NCI-H1092 treated with DMSO at 0.1 percent for 48 hours (cell line): ENCODE measurements at regions not wholly inside any gene's neighbourhood (a gene's known extent, or its start where the extent isn't known, plus 50 kb on each side); places are given as distances from the start of the nearest gene placed in this dataset.

Source experiments
- DNase-seq: peaks from one replicate; lab custom pipeline; 2025; lab: John Stamatoyannopoulos, UW

DNA sequence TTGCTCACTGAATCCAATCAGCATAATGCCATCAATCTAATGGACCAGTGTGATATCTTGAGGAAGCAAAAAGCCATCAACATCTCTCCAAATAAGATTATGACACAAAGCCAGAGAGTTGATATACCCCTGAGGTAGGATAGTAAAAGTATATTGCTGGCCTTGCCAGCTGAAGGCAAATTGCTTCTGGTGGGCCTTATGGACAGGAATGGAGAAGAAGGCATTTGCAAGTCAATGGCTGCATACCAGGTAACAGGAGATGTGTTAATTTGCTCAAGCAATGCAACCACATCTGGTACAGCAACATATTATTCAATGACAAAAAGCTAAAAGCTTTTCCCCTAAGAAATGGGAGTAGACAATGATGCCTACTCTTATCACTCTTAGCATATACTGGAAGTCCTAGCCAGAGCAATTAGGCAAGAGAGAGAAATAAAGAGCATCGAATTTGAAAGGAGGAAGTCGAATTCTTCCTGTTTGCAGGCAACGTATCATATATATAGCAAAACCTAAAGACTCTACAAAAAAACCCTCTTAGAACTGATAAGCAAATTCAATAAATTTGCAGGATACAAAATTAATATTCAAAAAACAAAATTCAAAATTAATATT is 216.1 kb upstream of the RASA1 start:
- DNase-seq: no peak

GRCh38 chr5:87053146-87053545 is 214.5 kb upstream of the RASA1 start:
- DNase-seq: no peak

DNA sequence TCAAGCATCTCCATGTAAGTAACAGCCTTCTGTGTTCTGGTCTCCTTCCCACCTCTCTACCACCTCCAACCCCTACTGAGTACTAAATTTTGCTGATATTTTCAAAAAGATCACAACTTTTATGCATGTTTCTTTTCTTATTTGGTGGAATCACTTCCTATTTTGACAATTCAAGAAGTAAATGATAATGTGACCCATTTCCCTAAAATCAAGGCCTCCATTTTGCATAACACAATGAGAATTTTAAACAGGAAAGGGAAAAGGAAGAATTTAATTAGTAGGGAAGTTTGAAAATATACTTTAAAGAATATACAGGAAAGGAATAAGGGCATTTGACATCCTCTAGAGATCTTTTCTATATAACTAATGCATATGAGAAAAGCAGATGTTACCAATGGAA is 212.9 kb upstream of the RASA1 start:
- DNase-seq: no peak

DNA sequence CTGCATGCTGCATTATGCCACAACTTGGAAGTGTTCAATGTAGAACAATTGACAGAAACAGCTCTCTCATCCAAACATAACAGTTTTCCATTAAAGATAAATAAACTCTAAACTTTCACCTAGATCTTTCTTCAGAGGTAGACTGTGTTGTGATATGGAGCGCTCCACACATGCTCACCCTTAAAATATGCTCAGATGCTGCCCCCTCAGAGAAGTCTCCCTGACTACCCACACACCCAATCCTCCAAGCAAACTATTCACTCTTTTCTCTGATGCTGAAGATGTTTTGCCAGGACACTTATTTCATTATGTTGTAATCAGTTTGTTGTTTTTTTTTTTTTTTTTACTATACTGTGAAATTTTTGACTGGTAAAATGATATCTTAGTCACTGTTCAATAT is 206.6 kb upstream of the RASA1 start:
- no peak for DNase-seq

- no peak for DNase-seq
Measured at GRCh38 chr5:87069311-87069710, 198.4 kb upstream of the RASA1 start.

DNA sequence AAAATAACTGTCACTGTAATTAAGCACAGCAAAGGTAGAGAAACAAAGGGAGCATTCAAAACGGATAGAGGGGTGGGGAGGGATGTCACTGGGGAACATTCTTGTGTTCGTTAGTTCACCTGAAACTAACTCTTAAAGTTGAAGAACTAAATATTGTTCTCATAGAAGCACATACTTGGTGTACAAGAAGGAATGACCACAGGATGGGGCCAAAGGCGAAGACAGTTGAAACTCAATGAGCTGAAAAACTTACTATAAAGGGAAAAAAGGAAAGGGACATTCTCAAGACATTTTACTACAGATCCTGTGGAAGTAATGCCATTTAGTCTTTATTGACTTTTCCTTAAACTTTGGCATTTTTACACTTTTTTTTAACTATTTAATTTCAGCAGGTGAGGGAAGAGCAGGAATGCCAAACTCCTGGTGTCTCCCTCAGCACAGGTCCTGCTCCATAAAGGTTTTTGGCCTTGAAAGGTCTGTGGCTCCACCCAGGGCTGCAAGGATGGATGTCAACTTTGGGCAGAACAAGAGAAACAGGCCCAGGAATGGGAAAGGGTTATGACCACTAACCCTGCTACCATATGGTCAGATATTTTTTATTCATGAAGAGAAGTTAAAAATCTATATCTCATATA is 197.6 kb upstream of the RASA1 start:
- DNase-seq: no peak

GRCh38 chr5:87074072-87074471 is 193.6 kb upstream of the RASA1 start:
- DNase-seq: no peak

DNA sequence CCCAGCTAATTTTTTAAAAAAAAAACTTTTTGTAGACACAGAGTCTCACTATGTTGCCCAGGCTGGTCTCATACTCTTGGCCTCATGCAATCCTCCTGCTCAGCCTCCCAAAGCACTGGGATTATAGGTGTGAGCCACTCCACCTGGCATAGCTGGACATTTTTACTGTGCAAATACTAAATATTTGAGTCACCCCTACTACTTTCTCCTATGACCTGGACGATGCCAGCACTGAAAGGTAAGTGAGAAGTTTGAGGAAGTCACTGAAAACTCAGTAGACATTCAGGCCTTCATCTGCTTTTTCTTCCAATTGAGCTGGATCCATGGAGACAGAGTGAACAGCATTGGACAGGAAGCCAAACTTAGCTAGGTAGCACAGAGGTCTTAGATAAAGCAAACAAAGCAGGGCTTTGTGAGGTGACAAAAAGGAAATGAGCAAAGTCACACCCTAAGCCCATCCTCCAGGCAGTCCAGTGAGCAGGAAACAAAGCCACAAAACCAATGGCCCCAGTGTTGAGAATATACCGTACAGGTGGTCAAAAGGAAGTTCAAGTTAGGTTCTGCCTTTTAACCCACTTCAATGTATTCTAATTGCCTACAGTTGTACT is 192.6 kb upstream of the RASA1 start:
- no peak for DNase-seq

DNA sequence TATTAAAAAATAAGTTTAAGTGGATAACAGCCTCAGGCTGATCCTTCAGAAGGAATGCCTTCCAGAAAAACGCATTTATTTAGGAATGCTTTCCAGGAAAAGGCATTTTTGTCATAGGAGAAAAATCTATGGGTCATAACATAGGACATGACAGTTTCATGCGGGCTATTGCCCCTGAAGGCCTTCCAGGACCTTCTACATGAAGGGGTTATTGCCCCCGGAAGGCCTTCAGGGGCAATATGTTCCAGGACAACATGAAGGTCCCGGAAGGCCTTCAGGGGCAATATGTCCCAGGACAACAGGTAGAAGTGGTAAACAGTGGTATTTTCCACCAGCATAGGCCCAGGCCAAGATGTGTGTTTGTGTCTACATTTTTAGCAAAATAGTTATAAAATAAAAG is 191.3 kb upstream of the RASA1 start:
- DNase-seq: no peak

GRCh38 chr5:87076931-87077330 is 190.8 kb upstream of the RASA1 start:
- DNase-seq: no peak

GRCh38 chr5:87079219-87079618 is 188.5 kb upstream of the RASA1 start:
- no peak for DNase-seq

GRCh38 chr5:87081016-87081415 is 186.7 kb upstream of the RASA1 start:
- no peak for DNase-seq

DNA sequence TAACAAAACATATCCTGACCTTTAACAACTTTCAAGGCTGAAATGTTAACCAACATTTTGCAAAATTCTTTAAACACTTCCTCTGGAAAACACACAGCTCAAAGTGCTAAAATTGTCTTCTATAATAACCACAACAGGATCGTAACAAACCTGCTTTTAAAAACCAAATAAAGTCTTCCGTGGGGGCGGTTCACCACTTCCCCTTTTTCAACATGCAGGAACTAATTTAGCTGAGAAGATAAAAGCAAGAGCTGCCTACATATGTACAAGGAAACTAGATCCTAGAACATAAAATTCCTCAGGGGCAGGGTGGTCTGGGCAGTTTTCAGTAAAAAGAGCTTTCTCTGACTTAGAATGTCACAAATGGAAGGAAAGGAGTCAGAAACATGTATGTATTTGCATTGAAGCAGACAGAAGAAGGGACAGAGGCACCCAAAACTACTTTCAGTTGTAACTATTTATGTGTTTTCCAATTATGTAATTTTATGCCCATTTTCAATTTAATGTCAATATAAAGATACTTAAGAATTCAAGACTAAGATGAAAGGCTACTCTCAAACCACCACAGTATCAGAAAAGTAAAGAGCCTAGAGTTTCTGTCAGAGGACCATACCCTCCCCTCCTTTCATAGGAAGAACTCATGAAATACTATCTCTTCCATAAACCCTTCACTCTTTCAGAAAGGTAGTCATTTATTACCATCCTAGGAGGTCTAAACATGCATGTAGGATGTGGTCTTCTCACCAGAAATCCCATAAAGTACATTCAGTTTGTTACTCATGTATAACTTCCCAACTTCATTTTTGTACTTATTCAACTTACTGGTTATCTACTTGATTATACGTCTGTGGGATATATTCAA is 185.9 kb upstream of the RASA1 start:
- no peak for DNase-seq

DNA sequence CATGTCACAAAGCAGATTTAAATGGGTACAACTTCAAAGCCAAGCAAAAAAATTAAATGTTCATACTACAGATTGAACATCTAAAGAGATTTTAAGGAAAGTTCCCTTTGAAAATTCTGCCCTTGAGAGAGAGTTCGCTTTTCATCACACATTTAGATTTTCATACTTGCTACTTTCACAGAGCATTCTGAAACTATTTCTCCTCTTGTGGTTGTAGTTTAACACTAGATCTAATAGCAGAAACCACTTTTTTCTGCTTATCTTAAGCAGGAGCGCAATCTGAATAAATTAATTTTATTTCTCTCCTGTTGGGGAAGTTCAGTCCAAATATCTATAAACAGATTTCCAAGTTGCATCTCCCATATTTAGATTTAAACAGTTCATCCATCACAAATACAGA is 173.3 kb upstream of the RASA1 start:
- no peak for DNase-seq

GRCh38 chr5:87094833-87095232 is 172.8 kb upstream of the RASA1 start:
- DNase-seq: no peak

DNA sequence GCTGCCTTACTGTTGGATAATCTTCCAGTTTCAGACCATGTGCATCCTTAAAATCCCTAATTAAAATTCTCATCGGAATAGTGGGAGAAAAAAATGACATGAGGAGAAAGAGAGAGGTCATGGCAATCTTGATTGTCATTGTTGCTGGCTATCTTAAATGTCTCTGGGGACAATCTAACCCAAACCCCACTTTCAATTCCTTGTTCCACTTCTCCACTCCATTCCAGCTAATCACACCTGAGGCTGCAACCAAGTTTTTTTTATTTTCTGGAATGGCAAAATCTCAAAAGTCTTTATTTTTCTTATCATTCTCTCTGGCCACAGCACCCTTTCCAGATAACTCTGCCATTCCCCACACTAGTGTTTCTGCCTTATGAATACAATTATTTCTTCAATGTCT is 171.9 kb upstream of the RASA1 start:
- DNase-seq: no peak

- no peak for DNase-seq
Measured at GRCh38 chr5:87097664-87098063, 170.0 kb upstream of the RASA1 start.

GRCh38 chr5:87099291-87099839 is 168.3 kb upstream of the RASA1 start:
- DNase-seq: no peak

- no peak for DNase-seq
Measured at GRCh38 chr5:87099968-87100367, 167.7 kb upstream of the RASA1 start.

DNA sequence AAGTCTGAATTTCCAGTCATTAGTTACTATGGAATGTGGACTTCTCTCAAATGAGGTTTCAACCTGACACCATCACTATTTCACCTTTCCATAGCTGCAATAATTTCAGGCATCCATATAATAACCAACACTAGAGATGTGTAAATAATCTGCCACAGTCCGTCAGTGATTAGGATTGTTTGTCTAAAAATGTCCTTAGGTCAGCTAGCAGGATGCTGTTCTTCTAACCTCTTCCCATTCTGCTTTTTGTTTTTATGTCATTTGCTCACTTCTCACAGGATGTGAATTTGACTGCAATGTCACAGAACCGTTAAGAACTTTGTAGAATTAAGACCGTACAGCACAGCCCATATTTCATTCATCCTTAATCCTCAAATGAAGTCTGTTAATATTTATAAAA is 166.4 kb upstream of the RASA1 start:
- no peak for DNase-seq

- no peak for DNase-seq
Measured at GRCh38 chr5:87102841-87103240, 164.8 kb upstream of the RASA1 start.

DNA sequence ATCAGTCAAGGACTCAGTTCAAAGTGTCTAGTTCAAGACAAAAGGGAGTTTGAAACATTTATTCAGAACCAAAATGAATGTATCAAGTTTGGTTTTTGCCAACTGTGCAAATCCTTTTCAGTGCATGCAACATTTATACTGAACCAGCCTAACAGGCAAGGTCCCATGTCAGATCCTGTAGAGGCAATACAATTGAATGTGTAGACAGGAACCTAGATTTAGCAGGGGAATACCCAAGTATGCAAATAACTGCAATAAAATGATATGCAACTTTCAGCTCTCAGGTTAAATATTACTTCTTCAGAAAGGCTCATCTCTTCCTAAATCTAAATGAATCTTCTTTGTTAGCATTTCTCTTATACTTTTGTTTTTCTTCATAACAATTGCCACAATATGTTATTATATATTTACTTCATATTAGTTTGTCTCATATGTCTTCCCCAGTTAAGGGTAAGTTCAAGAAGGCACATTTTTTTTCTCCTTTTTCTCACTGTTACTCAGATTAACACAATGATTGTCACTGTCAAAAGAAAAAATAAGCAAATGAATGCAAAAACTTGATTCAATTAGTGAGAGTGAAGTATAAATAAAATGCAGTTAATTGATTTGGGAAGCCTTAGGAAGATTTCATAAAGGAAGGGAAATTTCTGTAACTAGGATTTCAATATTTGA is 163.9 kb upstream of the RASA1 start:
- no peak for DNase-seq
